AG20443 (cell line): ENCODE measurements at regions not wholly inside any gene's neighbourhood (a gene's known extent, or its start where the extent isn't known, plus 50 kb on each side); places are given as distances from the start of the nearest gene placed in this dataset.
A peak's percentile ranks its signal among the peaks of the same experiment; 100 is the strongest.

Source experiments
- DNase-seq: peaks from one replicate; pipeline ENCODE4 v3.0.0; 2012; ENCODE audit warnings: low spot score, mixed read lengths

DNA sequence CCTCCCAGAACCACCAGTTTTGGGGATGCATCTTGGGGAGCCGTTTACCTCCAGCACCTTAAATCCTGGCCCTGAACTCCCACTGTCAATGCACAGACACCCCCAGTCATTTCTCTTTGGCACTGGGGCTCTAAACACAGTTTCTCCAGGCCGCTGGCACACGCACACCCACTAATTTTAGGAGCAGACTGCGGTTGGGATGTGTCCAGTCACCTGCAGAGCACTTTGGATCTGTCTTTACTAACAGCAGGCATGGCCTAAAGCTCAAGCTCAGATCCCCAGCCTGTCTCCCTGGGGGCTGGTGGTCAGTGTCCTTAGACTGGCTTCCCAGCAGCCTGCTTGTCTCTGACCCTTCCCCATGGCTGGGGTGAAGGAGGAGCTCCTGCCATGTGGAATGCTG lies 49.9 kb downstream of the SYNE3 start:
- DNase-seq = no peak

DNA sequence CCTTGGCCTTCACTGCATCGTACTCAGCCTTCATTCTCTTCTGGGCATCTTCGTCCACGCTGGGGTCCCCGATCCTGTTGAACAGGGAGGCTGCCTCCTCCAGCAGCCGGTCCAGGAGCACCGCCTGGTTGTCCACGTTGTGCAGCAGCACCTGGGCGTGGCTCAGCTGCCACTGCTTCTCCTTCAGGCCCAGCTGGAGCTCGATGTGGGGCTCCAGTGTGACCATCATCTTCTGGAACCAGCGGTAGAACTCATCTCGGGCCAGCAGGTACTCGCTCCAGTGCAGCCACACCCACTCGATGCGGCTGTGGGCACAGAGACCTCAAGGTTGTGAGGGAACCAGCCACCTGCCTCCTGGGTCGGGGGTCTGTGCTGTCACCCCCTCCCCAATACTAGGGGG lies 50.5 kb downstream of the SYNE3 start:
- DNase-seq = no peak

- no peak for DNase-seq
Measured at GRCh38 chr14:95465358-95465757, 51.1 kb downstream of the SYNE3 start.

DNA sequence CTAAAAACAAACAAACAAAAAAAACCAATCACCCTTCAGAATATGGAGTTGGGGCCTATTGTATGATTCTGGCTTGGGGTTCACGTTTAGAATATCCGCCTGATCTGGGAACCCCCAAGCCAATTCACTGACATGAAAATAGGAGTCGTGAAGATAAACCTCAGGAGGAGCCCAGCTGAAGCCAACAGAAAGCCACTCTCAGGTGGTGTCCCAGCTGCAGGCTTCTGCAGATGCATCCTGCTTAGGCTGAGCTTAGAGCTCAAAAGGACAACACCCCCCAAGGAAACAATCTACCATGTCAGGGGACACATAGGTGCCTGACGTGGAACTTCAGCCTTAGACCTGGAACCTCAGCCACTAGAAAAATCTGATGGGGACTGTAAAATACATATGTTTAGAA lies 51.9 kb downstream of the SYNE3 start:
- DNase-seq = no peak

DNA sequence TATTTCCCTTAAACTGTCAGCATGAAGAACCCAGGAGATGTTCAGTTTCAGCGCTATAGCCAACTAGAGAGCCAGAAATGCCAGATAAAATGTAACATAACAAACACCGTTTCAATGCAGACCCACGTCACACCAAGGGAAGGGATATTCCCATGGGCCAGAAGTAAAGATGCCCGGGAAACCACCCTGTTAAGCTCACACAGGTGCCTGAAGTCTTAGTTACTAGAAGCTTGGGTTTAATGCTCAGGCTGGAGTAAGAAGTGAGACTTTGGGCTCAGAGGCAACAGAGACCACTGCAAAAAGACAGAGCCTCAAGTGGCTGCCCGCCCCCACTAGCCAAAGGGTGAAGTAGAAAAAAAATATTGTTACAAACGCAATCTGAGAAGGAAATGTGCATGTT lies 52.3 kb downstream of the SYNE3 start:
- no peak for DNase-seq

DNA sequence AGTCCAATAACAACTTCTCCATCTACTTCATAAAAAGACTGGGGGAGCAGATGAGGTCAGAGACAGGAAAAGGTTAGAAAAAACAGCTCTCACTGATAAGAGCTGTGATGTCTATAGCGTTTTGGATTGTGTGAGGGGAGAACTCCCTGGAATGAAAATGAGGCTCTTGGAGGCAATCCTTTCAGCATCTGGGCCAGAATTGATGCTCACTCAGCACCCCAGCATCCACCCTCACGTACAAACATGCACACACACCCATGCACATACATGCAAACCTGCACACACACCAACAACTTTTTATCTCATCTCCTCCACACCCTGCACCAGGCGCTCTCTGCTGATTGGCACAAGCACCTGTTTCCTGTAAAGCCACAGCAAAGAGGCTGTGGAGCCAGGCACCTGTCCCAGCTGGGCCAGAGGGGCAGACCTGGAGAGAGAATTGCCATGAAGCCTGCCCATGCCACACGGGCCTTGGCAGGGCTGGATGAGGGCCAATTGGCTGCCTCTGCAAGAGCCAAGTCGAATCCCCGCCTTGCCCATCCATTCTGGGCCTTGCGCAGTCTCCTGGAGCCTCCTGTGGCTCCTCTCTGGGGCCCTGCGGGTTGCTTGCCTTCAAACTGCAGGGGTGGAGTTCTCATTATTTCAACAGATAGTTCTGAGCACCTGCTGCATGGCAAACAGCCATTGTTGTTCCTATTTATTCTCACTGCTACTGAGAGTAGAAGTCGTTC lies 53.1 kb downstream of the SYNE3 start:
- DNase-seq = no peak

- no peak for DNase-seq
Measured at GRCh38 chr14:95462491-95462890, 54.0 kb downstream of the SYNE3 start.

- peak; percentile 93 for DNase-seq
Measured at GRCh38 chr14:95460647-95461478, 55.6 kb downstream of the SYNE3 start.

DNA sequence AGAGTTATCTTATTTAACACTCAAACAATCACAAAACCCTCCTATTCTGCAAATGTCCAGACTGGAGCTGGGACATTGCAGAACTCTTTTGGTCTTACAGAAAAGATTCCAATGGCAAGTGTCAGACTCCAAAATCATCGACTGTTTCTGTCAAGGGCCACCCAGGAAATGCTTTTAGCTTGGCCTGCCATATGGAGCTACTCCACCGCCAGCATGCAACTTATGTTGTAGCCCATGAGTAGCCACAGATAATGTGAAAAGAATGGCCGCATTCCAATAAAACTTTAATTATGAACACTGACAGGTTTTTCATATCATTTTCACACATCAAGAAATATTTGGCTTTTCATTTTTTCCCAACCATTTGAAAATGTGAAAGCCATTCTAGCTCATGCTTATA lies 57.5 kb downstream of the SYNE3 start:
- DNase-seq = no peak

- no peak for DNase-seq
Measured at GRCh38 chr14:95458459-95458858, 58.0 kb downstream of the SYNE3 start.

DNA sequence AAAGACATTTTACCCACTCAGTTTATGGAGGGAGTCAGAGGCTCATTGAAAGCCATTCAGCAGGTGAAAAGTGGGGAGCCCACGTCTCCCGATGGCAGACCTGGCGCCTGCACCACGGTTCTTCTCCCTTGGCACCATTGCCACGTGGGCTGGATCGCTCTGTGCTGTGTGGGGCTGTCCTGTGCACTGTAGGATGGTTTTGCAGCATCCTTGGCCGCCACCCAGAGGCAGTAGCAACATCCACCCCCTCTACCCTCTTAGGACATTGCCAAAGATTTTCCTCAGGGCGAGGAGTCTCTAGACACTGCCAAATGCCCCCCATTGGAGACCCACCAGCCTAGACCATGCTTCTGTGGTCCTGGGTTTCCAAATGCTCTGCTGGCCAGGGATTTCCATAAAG lies 60.2 kb downstream of the SYNE3 start:
- DNase-seq = no peak

GRCh38 chr14:95455246-95455645 lies 61.2 kb downstream of the SYNE3 start:
- no peak for DNase-seq

DNA sequence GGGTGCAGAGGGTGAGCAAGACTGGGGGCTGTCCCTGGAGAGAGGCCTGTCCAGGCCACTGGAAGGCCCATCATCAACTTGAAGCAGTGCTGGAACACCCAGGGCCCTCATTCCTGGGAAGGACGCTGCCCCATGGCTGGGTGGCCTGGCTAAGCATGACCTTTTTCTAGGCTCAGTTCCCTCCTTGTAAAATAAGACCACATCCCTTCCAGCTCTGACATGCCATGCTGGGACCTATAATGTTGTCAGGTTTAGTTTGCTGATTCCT lies 62.8 kb downstream of the SYNE3 start:
- no peak for DNase-seq

DNA sequence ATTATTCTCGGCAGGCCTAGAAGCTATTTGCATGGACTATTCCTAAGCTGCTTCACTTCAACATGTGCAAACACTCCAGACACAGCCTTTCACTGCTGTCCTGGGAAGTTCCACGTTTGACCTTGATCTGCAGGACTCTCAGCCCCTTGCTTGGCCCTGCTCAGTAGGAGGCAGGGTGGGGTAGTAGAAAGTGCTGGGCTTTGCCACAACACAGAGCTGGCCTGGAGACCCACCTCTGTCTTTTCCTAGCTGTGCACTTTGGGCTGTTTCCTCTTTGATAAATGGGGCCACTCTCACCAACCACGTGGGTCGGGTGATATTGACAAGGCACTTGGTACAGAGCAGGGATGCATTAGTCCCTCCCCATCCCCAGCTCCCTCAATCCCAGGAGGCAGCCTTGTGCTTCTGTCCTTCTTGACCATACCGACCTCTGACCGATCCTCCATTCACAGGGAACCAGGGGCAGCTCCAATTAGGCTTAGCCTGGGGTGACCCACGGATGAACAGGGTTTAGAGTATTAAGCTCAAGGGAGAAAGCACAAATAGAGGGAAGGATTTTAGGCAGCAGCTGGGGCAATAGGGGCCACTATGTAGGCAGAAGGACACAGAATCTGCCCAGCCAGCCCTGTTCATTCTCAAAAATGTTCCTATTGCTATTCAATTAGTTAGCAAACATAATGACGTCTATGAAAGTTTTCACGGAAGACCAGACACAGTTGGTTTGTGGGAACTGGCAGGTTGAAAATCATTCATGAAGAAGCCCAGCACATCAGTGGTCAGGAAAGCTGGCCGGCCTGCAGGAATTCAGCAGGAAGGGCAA lies 63.3 kb downstream of the SYNE3 start:
- DNase-seq = no peak

- peak; percentile 45 for DNase-seq
Measured at GRCh38 chr14:95452176-95452892, 64.1 kb downstream of the SYNE3 start.

DNA sequence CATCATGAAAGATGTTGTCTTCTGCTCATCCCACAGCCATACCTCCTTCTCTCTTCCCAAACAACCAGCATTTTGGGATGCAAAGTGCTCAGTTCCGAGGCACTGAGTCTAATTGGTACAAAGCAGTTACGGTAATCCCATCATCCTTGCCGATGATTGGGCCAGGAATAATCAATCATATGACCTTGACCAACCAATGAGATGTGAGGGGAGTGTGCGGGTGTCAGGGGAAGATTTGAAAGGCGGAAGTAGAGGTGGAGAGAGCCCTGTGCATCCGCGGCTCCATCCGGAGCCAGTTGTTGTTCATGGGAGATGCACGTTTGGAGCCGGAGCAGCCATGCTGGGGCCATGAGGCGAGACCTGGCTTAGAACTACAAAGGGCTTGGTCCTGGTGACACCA lies 67.3 kb downstream of the SYNE3 start:
- no peak for DNase-seq

GRCh38 chr14:95446470-95446869 lies 70.0 kb downstream of the SYNE3 start:
- no peak for DNase-seq

DNA sequence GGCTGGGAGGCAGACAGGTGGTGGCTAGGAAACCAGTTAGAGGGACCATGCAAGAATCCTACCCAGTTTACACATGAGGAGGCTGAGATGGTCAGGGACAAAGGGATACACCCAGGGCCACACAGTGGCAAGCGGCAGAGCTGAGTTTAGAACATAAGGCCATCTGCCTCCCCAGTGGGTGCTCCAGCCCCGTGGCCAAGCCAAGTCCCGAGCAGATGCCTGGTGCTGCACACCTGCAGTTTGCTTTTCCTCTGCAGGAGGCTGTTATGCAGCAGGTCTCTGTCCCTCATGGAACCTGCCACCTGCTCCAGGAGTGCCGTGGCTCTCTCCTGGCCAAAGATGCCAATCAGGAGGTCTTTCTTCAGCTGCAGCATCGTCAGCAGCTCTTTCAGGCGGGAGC lies 70.8 kb downstream of the SYNE3 start:
- DNase-seq = no peak

GRCh38 chr14:95445161-95445560 lies 71.3 kb downstream of the SYNE3 start:
- DNase-seq = no peak

- no peak for DNase-seq
Measured at GRCh38 chr14:95444132-95445129, 72.0 kb downstream of the SYNE3 start.

- DNase-seq = peak; percentile 94
Measured at GRCh38 chr14:95442633-95443021, 73.8 kb downstream of the SYNE3 start.
